ENCODE measurements at regions not wholly inside any gene's neighbourhood (a gene's known extent, or its start where the extent isn't known, plus 50 kb on each side); places are given as distances from the start of the nearest gene placed in this dataset.

GRCh38 chr14:30143627-30144026 is 216.0 kb upstream of the PRKD1 start:
- TF ChIP-seq CTCF (IDR thresholded peaks at IDR 0.05) (no peak), POLR2A (IDR thresholded peaks at IDR 0.05) (no peak)
- no peak overlapping the region for H3K4me3 ChIP-seq (ENCODE audit: low read depth, poor library complexity, severe bottlenecking)
- intact Hi-C loops (cut with DNase I; ENCODE audit: low total_unique reads) = no loop called here
- no peak for DNase-seq (ENCODE audit: low spot score in 2 of 2)

- WGBS, 2 donors = 50 to 73% methylated on average over 2 of the region's 2 CpGs
- no peak for DNase-seq (ENCODE audit: low spot score in 2 of 2)
Measured at GRCh38 chr14:30153717-30154116, 226.1 kb upstream of the PRKD1 start.

GRCh38 chr14:30156571-30156970 is 228.9 kb upstream of the PRKD1 start:
- no peak for TF ChIP-seq POLR2A (IDR thresholded peaks at IDR 0.05)
- no peak for TF ChIP-seq CTCF (IDR thresholded peaks at IDR 0.05)
- intact Hi-C loops (cut with DNase I; ENCODE audit: low total_unique reads) = no loop called here
- no peak for DNase-seq (ENCODE audit: low spot score in 2 of 2)

More at GRCh38 chr14:30153717-30154116, 226.1 kb upstream of the PRKD1 start:
- H3K4me3 ChIP-seq (ENCODE audit: low read depth, poor library complexity, severe bottlenecking) = no peak overlapping the region
- intact Hi-C loops (cut with DNase I; ENCODE audit: low total_unique reads) = no loop called here
- TF ChIP-seq POLR2A (IDR thresholded peaks at IDR 0.05) (no peak), CTCF (IDR thresholded peaks at IDR 0.05) (no peak)

GRCh38 chr14:30158299-30158698 is 230.7 kb upstream of the PRKD1 start:
- no peak for TF ChIP-seq CTCF (IDR thresholded peaks at IDR 0.05)
- no peak for TF ChIP-seq POLR2A (IDR thresholded peaks at IDR 0.05)
- H3K4me3 ChIP-seq (ENCODE audit: low read depth, poor library complexity, severe bottlenecking) = no peak overlapping the region
- intact Hi-C loops (cut with DNase I; ENCODE audit: low total_unique reads) = no loop called here
- DNase-seq (ENCODE audit: low spot score in 2 of 2) = no peak
- 77 to 78% methylated on average over 5 of the region's 5 CpGs for WGBS, 2 donors

More at GRCh38 chr14:30156571-30156970, 228.9 kb upstream of the PRKD1 start:
- no peak overlapping the region for H3K4me3 ChIP-seq (ENCODE audit: low read depth, poor library complexity, severe bottlenecking)
- 82 to 86% methylated on average over 9 of the region's 9 CpGs for WGBS, 2 donors

GRCh38 chr14:30159374-30159773 is 231.7 kb upstream of the PRKD1 start:
- WGBS, 2 donors = 36 to 42% methylated on average over 2 of the region's 2 CpGs
- TF ChIP-seq POLR2A (IDR thresholded peaks at IDR 0.05) (no peak), CTCF (IDR thresholded peaks at IDR 0.05) (no peak)
- H3K4me3 ChIP-seq (ENCODE audit: low read depth, poor library complexity, severe bottlenecking) = no peak overlapping the region
- intact Hi-C loops (cut with DNase I; ENCODE audit: low total_unique reads) = no loop called here
- DNase-seq (ENCODE audit: low spot score in 2 of 2) = no peak

- TF ChIP-seq POLR2A (IDR thresholded peaks at IDR 0.05) (no peak), CTCF (IDR thresholded peaks at IDR 0.05) (no peak)
- intact Hi-C loops (cut with DNase I; ENCODE audit: low total_unique reads) = loop anchor here (2.0 kb wide), 1 partner anchor 54 kb away; no protein-coding TSS in a partner anchor
- H3K4me3 ChIP-seq (ENCODE audit: low read depth, poor library complexity, severe bottlenecking) = no peak overlapping the region
- 76 to 81% methylated on average over 5 of the region's 5 CpGs for WGBS, 2 donors
- DNase-seq (ENCODE audit: low spot score in 2 of 2) = no peak
Measured at GRCh38 chr14:30160608-30161007, 233.0 kb upstream of the PRKD1 start.

Measured in lower leg skin (tissue), 4 donors.